ENCODE measurements at regions not wholly inside any gene's neighbourhood (a gene's known extent, or its start where the extent isn't known, plus 50 kb on each side); places are given as distances from the start of the nearest gene placed in this dataset.
"Not testable (repeated sequence)": the region's sequence is repeated elsewhere in the genome, so short reads cannot be mapped to it uniquely, and the experiment has no call there.

DNA sequence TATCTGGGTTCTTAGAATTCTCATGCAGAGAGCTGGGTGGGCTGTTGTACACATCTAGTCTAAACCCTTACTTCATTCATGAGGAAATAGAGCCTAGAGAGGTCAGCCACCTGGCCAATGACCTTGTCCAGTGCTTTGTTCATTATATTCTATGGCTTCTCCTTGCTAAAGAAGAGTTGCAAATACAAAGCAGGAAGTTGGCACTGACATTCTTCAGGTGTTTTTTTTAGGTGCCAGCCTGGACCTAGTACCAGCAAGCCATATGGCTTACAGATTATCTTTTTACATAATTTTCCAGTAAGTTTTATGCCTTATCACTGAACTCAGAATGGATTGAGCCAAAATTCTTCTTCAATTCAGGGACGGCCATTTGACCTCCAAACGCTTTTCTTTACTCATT, 54.7 kb upstream of the PGM2 start:
- DNase-seq: no peak

DNA sequence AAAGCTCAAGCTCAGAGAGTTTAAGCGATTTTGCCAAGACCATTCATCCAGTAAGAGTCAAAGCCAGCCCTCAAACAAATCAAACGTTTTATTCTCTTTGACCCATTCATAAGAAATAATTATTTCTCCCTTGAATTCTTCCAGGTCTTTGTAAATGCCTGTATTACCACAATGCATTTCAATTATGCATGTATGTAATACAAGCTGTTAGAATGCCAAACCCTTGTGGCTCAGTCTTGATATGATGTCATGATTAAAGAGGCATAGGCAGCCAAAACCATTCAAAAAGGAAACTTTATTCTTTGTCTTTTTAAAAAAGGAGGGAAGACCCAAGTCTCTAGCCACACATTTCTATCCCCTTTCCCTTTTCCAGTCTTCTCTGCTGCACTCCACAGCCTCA, 56.5 kb upstream of the PGM2 start:
- no peak for DNase-seq

DNA sequence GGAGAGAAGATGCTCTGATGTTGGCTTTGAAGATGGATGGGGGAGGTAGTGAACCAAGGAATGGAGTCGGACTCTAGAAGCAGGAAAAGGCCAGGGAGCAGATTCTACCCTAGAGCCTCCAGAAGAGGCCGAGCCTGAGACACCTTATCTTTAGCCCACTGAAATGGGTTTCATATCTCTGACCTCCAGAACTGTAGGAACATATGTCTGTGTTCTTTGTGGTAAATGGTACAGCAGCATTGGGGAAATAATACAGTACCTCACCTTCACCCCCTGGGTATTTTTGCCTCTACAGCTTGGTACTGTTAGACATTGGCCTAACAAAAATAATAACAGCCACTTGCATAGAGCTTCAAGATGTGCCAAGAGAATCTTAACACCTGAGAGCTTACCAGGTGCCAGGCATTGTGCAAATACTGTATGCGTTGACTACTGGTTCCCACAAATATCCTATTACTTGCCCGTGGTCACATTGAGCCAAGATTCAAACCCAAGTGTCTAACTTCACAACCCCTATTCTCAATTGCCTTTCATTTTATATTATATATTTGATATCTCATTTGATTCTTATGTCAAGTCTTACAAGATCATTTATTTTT, 57.0 kb upstream of the PGM2 start:
- no peak for DNase-seq

DNA sequence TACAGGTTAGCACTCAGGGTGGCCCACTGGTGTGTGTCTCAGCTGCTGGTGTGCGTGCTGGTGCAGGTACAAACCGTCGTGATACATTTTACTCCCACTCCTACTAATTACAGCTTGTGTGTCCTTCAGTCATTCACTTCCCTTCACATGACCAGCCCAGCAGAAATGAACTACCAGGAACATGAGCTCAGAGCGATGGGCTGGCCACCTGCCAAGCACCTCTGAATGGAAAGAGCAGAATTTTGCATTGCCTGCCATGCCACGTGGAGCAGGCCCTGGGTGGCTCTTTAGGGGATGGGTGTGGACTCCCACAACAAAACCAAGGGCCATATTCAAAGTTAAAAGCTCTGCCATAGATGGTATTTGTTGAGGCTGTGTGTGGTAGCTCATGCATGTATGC, 58.9 kb upstream of the PGM2 start:
- DNase-seq: peak; percentile 56

DNA sequence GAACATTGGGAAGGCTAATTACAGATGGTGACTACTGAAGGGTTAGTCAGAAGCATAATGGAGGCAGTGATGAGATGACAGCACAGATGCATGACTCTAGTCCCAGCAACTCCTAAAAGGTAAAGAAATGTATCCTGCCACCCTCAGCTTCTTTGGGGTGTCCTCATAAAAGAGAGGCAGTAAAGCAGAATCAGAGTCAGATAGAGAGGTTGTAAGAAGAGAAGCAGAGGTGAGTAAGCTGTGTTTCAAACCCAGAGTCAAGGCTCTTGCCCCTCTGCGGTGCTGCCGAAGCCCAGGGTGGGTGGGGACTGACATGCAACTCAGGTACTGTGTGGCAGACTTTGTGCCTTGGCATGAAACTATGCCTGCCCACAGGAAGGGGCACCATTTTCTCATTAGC, 59.5 kb upstream of the PGM2 start:
- DNase-seq: no peak

DNA sequence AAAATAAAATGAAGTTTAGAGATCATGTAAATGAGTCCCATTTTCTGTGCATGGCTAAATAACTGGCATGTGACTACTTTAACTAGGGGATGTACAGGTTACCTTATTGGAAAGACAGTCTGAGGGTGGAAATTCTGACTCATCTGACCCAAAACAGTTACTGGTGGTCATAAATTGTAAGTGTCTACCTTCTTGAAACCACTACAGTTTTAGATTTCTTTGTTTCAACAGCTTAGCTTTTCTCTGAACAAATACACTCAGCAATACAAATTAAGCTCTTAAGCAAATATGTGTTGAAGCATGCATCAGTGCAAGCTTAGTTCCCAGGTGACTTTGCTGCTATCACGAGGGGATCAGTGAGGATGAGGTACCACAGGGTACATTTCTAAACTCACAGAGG, 60.7 kb upstream of the PGM2 start:
- DNase-seq: no peak

DNA sequence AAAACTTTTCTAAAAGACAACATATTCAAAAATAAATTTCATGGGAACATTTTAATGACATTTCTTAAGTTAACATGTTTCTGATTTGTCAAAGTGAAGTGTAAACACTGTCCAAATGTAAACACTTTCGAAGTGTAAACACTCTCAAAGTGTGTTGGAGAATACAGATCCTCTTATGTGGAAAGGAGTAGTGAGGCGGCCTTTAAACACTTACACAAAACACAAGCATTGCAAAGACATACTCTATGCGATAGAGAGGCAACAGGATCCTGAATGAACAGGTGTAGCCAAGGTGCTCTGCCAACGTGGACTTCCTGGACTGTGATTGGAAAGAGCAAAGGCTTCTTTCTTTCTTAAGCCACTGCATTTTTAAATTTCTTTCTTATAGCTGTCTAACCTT, 62.7 kb upstream of the PGM2 start:
- DNase-seq: no peak

DNA sequence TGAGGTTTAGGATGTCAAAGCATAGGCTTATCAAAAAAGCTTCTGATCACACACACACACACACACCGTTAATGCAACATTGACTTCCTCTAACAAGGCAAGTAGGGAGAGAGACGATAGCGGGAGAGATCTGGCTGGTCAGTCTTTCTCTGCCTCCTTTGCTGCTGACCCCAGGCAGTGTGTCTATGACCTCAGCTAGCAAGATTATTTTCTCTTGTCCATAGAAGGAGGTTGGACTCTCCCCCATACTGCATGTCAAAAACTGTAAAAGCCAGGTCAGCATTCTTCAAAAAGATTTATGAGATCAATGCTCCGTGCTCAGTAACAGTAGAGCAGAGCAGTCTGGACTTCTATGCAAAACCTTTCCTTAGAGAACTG, 63.5 kb upstream of the PGM2 start:
- no peak for DNase-seq

DNA sequence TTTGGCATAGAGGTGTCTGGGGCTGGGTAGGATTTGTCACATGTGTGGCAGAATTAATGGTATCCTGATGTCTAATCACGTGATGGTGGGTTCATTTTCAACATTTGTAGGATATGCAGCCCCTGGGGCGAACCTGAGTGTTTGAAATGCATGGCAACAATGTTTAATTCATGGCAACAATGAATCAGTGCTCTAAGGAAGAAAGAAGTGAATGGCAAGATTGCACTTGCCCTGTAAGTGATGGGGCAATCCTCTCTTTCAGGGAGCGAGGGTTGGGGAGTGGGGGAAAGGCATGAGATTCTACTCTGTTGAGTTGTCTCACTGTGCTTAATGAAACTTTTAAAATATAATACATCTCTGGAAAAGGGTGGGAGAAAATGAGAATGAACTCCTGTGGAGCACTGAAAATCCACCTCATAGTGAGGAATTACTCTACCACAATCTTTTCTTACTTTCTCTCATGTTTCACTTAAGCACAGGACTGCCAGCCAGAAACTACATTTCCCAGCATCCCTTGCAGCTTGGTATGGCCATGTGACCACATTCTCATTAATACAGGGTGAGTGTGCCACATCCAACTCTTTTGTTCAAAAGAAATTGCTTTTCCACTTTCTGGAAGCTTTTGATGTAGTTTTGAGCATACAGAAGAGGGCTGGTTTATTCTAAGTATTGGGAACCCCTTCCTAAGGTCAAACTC, 64.0 kb upstream of the PGM2 start:
- no peak for DNase-seq

DNA sequence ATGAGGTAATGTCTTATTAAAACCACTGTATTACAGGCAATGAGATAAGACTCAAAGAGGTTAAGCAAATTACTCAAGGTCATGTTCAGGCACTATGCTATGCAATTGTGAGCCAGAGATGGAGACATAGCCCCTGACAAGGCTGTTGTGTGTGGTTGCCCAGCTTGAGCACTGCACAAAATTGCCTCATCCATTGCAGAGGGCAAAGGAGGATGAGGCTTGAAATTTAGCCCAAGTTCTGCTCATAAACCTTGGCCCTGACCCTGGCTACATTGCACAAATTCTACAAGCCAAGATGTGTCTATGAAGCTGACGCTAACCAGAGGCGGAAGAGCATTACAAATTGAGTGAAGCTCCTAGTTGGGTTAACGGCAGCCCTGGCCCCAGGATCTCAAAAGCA, 65.6 kb upstream of the PGM2 start:
- DNase-seq: no peak

DNA sequence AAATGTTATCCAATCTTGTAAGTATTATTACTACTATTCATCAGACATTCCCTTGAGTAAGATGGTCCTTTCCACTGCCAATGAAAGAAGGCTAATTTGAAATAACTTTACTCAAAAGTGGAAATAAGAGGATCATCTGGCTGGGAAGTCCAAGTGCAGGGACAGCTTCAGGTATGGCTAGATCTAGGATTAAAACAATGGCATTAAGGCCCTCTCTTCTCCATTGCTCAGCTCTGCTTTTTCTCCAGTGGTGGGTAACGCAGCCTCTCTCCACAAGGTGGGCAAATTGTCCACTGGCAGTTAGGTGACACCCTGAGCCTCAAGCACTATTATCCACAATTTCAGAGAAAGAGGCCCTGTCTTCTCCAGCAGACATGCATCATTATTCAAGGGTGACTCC, 66.7 kb upstream of the PGM2 start:
- no peak for DNase-seq

DNA sequence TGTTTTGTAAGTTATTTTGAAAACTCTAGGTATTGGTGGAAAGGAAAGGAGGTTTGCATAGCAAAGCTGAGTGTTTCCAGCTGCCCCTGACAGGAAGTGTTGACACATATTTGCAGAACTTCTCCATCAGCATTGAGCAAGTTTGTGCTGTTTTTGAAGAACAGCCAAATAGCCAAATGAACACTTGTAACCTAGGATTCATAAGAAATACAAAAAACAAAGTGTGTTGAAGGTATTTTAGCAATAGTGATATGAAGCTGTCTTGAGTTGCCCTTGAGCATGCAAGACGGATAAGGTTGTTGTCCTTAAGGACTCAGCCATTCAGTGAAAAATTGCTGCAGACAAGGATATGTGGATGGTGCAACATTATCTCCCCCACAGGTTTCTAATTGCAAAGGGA, 68.3 kb upstream of the PGM2 start:
- DNase-seq: peak; percentile 34

DNA sequence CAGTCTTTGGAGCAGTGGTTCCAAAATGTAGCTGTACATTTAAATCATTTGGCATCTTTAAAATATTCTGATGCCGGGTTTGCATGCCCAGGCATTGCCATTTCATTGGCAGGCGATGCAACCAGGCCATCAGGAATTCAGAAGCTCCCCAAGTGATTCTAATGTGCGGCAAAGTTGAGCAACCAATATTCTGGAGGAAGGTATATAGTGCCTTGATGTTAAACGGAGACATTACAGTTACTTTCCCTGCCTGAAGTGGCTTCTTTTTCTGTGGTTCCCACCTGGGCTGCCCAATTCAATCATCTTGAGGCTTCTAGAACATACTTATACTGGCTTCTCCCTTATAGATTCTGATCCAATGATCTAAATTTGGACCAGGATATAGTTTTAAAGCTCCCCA, 68.7 kb upstream of the PGM2 start:
- no peak for DNase-seq

DNA sequence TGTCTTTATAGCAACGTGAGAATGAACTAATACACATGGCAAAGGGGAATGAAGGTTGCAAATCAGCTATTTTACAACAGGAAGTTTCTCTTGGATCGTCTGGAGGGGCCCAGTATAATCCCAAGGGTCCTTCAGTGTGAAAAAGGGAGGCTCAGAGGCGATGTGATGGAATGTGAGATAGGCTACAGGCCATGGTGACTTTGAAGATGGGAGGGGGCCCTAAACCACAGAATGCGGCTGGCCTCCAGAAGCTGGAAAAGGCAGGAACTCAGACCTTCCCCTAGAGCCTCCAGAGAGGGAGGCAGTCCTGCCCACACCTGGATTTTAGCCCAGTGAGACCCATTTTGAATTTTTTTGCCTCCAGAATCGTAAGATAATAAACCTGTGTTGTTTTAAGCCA, 69.4 kb upstream of the PGM2 start:
- no peak for DNase-seq

DNA sequence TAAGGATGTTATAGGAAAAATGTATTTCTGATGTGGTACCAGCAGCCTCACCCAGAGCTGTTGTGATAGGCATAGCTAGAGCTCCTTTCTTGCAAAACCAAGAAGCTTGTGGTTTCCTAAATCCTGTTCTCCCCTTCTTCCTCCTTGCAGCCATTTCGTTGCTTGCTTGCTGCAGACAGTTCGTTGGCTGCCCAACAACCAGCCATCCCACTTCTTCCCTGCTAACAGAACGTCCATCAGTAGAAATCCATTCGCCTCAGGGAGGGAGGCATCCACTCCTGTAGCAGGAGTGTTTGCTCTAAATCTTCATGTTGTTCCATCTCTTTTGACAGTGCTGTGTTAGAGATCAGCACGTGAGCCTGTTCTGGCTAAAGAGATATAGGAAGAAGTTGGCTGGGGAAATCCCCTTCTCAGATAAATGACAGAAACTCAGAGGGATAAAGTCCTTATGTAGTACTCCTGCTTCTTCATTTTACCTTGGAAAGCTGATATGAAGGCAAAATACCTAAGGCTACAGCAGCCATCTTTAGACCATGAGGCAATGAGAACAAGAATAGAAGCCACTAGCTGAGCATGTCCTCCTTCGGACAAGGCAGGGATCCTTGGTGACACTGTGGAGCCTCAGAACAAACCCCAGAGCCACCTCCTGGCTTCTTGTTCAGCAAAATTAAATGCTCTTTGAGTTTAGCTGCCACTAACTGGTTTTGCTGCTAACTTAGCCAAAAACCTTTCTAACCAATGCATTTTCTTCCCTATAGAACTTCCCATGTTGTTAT, 68.4 kb upstream of the RELL1 start:
- no peak for DNase-seq

DNA sequence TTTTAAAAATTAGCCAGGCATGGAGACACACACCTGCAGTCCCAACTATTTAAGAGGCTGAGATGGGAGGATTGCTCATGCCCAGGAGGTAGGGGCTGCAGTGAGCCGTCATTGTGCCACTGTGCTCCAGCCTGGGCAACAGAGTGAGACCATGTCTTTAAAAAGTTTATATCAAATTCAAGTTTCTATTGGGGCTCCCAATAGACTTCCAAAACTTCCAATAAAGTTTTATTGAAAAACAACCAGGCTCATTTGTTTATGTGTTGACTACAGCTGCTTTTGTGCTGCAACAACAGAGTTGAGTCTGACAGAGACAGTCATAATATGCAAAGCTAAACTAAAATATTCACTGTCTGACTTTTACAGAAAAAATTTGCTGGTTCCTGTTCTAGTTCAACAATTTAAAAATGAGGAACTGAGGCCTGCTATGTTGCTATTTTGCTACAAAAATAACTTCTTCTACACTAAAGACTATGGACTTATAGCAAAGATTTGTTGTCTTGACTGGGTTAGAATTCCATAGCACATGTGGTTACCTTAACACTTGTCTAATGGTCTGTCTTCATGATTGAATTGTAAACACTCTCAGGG, 63.3 kb upstream of the RELL1 start:
- DNase-seq: no peak

DNA sequence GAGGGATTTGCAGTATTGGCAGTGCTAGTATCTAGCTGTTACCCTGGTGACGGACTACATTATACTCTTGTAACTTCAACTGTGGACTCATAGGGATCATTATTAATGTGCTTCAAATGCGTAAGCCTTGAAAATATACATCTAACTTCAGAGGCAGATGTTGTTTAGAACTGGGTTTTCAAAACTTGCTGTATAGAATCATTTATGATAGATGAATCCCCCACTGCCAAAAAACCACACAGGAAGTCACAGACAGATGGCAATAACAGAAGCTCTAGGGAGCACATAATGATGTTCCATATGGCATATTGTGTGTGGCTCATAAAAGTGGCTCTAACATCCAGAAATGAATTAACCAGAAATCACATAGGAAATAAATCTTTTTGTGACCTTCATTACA, 62.3 kb upstream of the RELL1 start:
- DNase-seq: no peak

DNA sequence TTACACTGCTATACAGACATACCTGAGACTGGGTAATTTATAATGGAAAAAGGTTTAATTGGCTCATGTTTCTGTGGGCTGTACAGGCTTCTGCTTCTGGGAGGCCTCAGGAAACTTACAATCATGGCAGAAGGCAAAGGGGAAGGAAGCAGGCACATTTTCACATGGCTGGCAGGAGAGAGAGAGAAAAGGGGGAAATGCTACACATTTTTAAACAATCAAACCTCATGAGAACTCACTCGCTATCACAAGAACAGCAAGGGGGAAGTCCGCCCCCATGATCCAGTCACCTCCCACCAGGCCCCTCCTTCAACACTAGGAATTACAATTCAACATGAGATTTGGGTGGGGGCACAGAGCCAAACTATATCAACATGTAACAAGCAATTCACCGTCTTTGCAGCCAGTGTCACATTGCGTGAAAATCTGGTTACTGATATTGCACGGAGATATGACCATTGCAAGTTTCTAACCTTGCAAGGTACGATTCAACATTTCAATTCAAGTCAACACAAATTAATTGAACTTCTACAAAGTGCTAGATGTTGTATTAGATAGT, 61.7 kb upstream of the RELL1 start:
- DNase-seq: no peak

DNA sequence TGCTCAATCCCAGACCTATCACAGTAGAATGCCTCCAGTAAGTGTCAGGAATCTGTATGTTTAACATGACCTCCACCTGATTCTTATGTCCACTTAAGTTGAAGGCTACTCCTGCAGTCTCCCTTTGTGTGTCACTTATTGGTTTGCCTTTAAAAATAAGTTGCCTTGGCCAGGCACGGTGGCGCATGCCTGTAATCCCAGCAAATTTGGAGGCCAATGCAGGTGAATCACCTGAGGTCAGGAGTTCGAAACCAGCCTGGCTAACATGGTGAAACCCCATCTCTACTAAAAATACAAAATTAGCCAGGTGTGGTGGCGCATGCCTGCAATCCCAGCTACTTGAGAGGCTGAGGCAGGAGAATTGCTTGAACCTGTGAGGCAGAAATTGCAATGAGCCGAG, 60.7 kb upstream of the RELL1 start:
- not testable (repeated sequence) for DNase-seq

DNA sequence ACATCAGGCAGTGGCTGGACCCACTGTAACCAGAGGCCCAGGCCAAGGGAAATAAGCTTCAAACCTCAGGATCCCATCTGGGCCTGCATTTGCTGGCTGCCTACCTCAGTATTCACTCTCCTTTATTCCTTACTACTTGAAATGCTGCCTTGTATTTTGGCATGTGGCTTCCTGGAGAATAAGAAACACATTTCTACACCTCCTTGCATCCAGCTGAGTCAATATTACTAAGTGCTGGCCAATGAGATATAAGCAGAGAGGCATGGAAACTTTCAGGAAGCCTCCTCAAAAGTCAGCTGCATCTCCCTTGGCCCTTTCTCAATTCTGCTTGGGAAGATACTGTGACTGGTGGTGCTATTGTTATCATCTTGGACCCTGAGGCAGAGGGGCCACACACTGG, 59.8 kb upstream of the RELL1 start:
- DNase-seq: no peak

DNA sequence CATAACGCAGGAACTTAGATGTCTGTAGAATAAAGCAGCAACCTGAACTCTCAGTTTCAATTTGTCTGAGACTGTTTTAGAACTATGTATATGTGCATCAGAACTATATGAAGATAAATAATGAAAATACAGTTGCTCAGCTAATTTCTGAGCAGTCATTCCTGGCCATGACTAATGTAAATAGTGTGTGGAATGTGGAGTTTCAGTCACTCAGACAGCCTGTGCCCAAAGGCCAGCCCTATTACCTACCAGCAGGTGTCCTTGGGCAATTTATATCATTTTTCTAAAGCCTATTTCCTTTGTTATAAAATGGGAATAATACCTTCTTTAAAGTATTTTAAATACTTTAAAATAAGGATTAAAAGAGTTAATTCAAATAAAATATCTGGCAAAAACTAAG, 56.0 kb upstream of the RELL1 start:
- no peak for DNase-seq

DNA sequence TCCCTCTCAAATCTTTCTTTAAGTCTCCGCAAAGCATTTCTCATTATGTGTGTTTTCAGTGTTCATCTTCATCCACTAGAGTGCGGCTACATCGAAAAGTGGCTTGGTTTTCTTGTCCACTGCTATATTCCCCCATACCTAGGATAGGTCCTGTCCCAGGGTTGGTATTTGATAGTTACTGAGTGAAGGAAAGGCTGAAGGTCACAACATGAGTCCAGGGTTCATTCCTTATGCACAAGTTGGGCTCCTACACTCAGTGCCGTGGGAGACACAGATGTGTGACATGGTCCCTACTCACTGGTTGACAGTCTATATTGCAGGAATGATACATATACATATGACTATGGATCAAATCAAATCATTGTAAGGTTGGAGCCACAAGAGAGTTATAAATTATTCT, 55.4 kb upstream of the RELL1 start:
- no peak for DNase-seq

DNA sequence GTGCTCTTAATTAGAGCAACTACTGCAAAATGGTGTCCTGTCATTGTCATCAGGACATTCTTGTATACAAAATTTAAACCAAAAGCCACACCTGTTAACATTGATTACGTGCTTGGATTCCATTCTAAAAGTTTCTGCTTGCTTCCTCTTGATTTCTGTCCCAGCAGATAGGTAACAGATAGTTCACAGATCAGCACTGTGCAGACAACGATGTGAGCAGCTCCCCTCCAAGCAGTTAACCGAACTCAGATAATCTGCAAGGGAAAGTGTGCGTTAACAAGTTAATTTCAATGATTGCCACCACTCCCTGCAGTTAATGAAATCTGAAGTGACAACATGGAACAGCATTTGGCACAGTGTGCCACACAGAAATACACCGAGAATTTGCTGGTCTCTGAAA, 54.4 kb upstream of the RELL1 start:
- DNase-seq: no peak

DNA sequence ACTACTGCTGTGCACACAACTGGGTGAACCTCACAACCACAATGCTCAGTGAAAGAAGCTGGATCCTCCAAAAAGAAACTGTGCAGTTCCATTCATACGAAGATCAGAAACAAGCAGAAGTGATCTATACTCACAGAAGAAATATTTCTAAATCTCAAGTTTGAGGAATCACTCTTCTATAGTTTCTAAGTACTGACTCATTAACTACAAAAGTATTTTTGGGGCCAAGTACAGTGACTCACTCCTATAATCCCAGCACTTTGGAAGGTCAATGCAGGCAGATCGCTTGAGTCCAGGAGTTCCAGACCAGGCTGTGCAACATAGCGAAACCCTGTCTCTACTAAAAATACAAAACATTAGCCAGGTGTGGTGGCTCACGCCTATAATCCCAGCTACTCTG, 51.3 kb upstream of the RELL1 start:
- DNase-seq: no peak

All from femur (tissue), 1 donor.